PC-3 (cell line): ENCODE measurements at regions not wholly inside any gene's neighbourhood (a gene's known extent, or its start where the extent isn't known, plus 50 kb on each side); places are given as distances from the start of the nearest gene placed in this dataset.

Source experiments
- ATAC-seq: fragments of 200-7000 bp; cut with Tn5 transposase; 2 replicates; pipeline ENCODE4 v1.9.1; 2020; ENCODE audit warnings: mild to moderate bottlenecking, moderate library complexity
- BruUV-seq: library from RNA; stranded (reverse); fragments of 400-500 nt; replicated peaks from 2 replicates; lab custom pipeline; 2021; lab: Mats Ljungman, UMichigan
- CTCF ChIA-PET: fragments of 300-600 bp; sonication (Branson Sonifier 250); formaldehyde crosslinking; loops from one replicate; lab custom pipeline; 2022; ENCODE audit warnings: antibody characterized with exemption; lab: Charles Lee
- POLR2A ChIA-PET: fragments of 300-600 bp; sonication (Branson Sonifier 250); formaldehyde crosslinking; loops from one replicate; lab custom pipeline; 2022; ENCODE audit warnings: antibody characterized with exemption; ENCODE audit not compliant: unreplicated experiment; lab: Charles Lee
- DNase-seq: peaks from one replicate; pipeline ENCODE4 v3.0.0-alpha.2; 2015
- H2AFZ ChIP-seq: fragments of 300-600 bp; sonication (generic); 2 replicates; pipeline ENCODE4 v1.6.0; 2016; ENCODE audit warnings: antibody characterized with exemption, low read length
- H3F3A ChIP-seq: fragments of 300-600 bp; sonication (generic); one replicate; pipeline ENCODE4 v1.6.0; 2017; ENCODE audit warnings: antibody characterized with exemption, low read length, control low read depth, mild to moderate bottlenecking; ENCODE audit not compliant: unreplicated experiment
- H3K27ac ChIP-seq: fragments of 300-600 bp; sonication (generic); 2 replicates; pipeline ENCODE4 v1.5.1; 2016; ENCODE audit warnings: mild to moderate bottlenecking, low read length
- H3K27me3 ChIP-seq: fragments of 300-600 bp; sonication (generic); 2 replicates; pipeline ENCODE4 v1.6.1; 2016; ENCODE audit warnings: low read length, mixed read lengths
- H3K36me3 ChIP-seq: fragments of 300-600 bp; sonication (generic); 2 replicates; pipeline ENCODE4 v1.6.1; 2016; ENCODE audit warnings: low read depth, mixed run types, low read length, mixed read lengths
- H3K4me1 ChIP-seq: fragments of 300-600 bp; sonication (generic); 2 replicates; pipeline ENCODE4 v1.5.1; 2016; ENCODE audit warnings: low read length; ENCODE audit not compliant: insufficient read depth
- H3K4me2 ChIP-seq: fragments of 300-600 bp; sonication (generic); 2 replicates; pipeline ENCODE4 v1.6.0; 2016; ENCODE audit warnings: low read length
- H3K4me3 ChIP-seq: fragments of 300-600 bp; sonication (generic); 2 replicates; pipeline ENCODE4 v1.5.1; 2016; ENCODE audit warnings: mild to moderate bottlenecking, low read length, mixed read lengths
- H3K79me2 ChIP-seq: fragments of 300-600 bp; sonication (generic); 2 replicates; pipeline ENCODE4 v1.6.1; 2017; ENCODE audit warnings: low read length, mixed read lengths
- H3K9ac ChIP-seq: fragments of 300-600 bp; sonication (generic); 2 replicates; pipeline ENCODE4 v1.6.0; 2016; ENCODE audit warnings: mild to moderate bottlenecking, low read length
- H3K9me2 ChIP-seq: fragments of 300-600 bp; sonication (generic); replicated peaks from 2 replicates; pipeline ENCODE4 v1.6.1; 2016; ENCODE audit warnings: mixed run types, low read length, mixed read lengths
- H3K9me3 ChIP-seq: fragments of 300-600 bp; sonication (generic); 2 replicates; pipeline ENCODE4 v1.6.1; 2016; ENCODE audit warnings: low read length, mixed read lengths
- H4K20me1 ChIP-seq: fragments of 300-600 bp; sonication (generic); 2 replicates; pipeline ENCODE4 v1.6.1; 2016; ENCODE audit warnings: low read length, mixed read lengths
- EZH2 ChIP-seq: fragments of 300-600 bp; sonication (generic); IDR thresholded peaks from one replicate; pipeline ENCODE4 v1.6.1; 2017; ENCODE audit warnings: antibody characterized with exemption, mild to moderate bottlenecking, low read length; ENCODE audit not compliant: unreplicated experiment
- EZH2phosphoT487 ChIP-seq: fragments of 300-600 bp; sonication (generic); IDR thresholded peaks from 2 replicates; pipeline ENCODE4 v1.6.1; 2018; ENCODE audit warnings: mild to moderate bottlenecking, antibody characterized with exemption, low read length, borderline replicate concordance
- intact Hi-C: fragments of 100-400 bp; cut with micrococcal nuclease; formaldehyde crosslinking; loops from 2 replicates; pipeline ENCODE4 v1.9.0; 2023
- TF ChIP-seq, protein P1 (sequence below): fragments of 300-600 bp; sonication (generic); conservative IDR thresholded peaks from 2 replicates; pipeline ENCODE4 v1.5.1; 2017; ENCODE audit warnings: antibody characterized with exemption, low read depth, mild to moderate bottlenecking, low read length

DNA sequence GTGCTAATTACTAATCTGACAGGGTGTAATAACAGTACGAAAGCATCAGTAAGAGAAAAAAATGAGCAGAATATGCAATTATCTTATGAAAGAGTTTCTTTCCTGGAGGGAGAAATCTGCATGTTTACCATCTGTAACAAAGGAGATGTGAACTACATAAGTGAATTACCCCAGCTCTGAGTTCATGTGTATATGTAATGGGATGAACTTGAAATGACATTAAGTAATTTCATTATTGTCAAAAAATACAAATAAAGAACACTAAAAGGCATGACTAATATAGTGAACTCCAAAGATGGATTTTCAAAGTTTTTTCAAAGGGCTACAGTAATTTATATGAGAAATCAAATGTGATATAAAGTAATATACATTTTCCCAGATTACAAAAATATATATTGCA is 944.0 kb downstream of the MAT2B start:
- TF ChIP-seq EZH2phosphoT487 = no peak
- TF ChIP-seq EZH2 = no peak
- TF ChIP-seq, protein P1, sequence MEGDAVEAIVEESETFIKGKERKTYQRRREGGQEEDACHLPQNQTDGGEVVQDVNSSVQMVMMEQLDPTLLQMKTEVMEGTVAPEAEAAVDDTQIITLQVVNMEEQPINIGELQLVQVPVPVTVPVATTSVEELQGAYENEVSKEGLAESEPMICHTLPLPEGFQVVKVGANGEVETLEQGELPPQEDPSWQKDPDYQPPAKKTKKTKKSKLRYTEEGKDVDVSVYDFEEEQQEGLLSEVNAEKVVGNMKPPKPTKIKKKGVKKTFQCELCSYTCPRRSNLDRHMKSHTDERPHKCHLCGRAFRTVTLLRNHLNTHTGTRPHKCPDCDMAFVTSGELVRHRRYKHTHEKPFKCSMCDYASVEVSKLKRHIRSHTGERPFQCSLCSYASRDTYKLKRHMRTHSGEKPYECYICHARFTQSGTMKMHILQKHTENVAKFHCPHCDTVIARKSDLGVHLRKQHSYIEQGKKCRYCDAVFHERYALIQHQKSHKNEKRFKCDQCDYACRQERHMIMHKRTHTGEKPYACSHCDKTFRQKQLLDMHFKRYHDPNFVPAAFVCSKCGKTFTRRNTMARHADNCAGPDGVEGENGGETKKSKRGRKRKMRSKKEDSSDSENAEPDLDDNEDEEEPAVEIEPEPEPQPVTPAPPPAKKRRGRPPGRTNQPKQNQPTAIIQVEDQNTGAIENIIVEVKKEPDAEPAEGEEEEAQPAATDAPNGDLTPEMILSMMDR = no peak

DNA sequence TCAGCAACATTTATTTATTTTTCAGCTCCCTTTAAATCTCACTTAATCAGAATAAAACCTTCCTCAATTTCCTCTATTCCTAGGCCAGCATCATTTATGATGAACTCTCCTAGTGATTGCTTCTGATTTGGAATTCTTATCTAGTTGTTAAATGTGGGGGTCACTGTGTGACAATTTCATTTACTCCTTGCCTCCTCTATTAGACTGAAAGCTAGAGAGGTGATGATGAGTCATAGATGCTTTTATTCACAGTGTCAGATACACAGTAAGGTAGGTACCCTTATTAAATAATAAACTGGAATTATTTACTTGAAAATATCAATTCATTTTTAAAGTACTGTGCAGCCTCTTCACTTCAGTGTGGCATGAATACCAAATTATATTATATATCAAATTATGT is 960.6 kb downstream of the MAT2B start:
- no TSS peak for BruUV-seq
- DNase-seq = no peak
- no peak overlapping the region for H3K4me3 ChIP-seq
- no peaks in the 10 kb centered on the region for H3K9me2 ChIP-seq
- H3K79me2 ChIP-seq = no peaks in the 10 kb centered on the region
- H3K9me3 ChIP-seq = no peaks in the 10 kb centered on the region
- no peaks in the 10 kb centered on the region for H4K20me1 ChIP-seq
- TF ChIP-seq EZH2 (no peak), EZH2phosphoT487 (no peak)
- TF ChIP-seq, protein P1 = no peak
- no peaks in the 10 kb centered on the region for H3F3A ChIP-seq
- H3K4me1 ChIP-seq = no peaks in the 10 kb centered on the region
- no peak overlapping the region for H3K27ac ChIP-seq
- intact Hi-C loops = no loop called here
- ATAC-seq = no peak
- no peak overlapping the region for H3K9ac ChIP-seq
- H3K27me3 ChIP-seq = no peaks in the 10 kb centered on the region
- no peaks in the 10 kb centered on the region for H3K36me3 ChIP-seq
- CTCF ChIA-PET = no interaction called here
- POLR2A ChIA-PET = no interaction called here
- H3K4me2 ChIP-seq = no peak overlapping the region
- H2AFZ ChIP-seq = no peak overlapping the region

More for the DNA sequence above, 944.0 kb downstream of the MAT2B start:
- Histone ChIP-seq H3K4me1 (no peaks in the 10 kb centered on the region), H3K27me3 (no peaks in the 10 kb centered on the region), H3K9ac (no peak overlapping the region), H3K27ac (no peak overlapping the region), H3F3A (no peaks in the 10 kb centered on the region), H3K79me2 (no peaks in the 10 kb centered on the region), H2AFZ (no peak overlapping the region), H3K36me3 (no peaks in the 10 kb centered on the region), H3K9me2 (no peaks in the 10 kb centered on the region), H3K9me3 (0 out of 2 replicates have a peak, but pooled peaks cover 3% of the 10 kb centered on the region), H3K4me2 (no peak overlapping the region), H4K20me1 (no peaks in the 10 kb centered on the region), H3K4me3 (no peak overlapping the region)
- ATAC-seq = no peak
- POLR2A ChIA-PET = no interaction called here
- no peak for DNase-seq
- CTCF ChIA-PET = no interaction called here
- intact Hi-C loops = no loop called here
- no TSS peak for BruUV-seq

DNA sequence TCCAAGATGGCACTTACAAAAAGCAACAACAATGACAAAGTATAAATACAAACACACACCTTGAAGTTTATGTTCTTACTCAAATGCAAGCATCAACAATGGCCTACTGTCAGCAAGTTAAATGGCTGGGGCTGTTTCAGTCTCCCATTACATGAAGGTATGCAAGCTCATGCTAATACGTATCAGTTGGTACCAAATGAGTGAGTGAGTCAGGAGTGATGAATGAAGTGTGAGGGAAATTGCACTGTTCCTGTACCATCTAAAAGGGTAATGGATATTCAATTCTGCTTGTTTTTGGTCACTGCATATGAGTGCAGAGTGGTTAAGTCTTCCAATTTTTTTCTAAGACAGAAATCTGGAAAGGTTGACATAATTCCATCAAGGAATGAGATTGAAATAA is 964.9 kb downstream of the MAT2B start:
- CTCF ChIA-PET = no interaction called here
- POLR2A ChIA-PET = no interaction called here
- H3K4me3 ChIP-seq = no peak overlapping the region
- no peaks in the 10 kb centered on the region for H3K79me2 ChIP-seq
- H3K36me3 ChIP-seq = no peaks in the 10 kb centered on the region
- DNase-seq (no peak), ATAC-seq (no peak)
- no peak overlapping the region for H3K27ac ChIP-seq
- no peaks in the 10 kb centered on the region for H3F3A ChIP-seq
- no peaks in the 10 kb centered on the region for H4K20me1 ChIP-seq
- no TSS peak for BruUV-seq
- TF ChIP-seq EZH2 = no peak
- H3K9me2 ChIP-seq = no peaks in the 10 kb centered on the region
- intact Hi-C loops = loop anchor here (10.0 kb wide), 1 partner anchor 776 kb away; no protein-coding TSS in a partner anchor
- H3K9me3 ChIP-seq = no peaks in the 10 kb centered on the region
- no peak overlapping the region for H3K4me2 ChIP-seq
- no peak overlapping the region for H2AFZ ChIP-seq
- H3K9ac ChIP-seq = no peak overlapping the region
- H3K4me1 ChIP-seq = no peaks in the 10 kb centered on the region
- no peaks in the 10 kb centered on the region for H3K27me3 ChIP-seq
